ENCODE measurements at regions not wholly inside any gene's neighbourhood (a gene's known extent, or its start where the extent isn't known, plus 50 kb on each side); places are given as distances from the start of the nearest gene placed in this dataset.

DNA sequence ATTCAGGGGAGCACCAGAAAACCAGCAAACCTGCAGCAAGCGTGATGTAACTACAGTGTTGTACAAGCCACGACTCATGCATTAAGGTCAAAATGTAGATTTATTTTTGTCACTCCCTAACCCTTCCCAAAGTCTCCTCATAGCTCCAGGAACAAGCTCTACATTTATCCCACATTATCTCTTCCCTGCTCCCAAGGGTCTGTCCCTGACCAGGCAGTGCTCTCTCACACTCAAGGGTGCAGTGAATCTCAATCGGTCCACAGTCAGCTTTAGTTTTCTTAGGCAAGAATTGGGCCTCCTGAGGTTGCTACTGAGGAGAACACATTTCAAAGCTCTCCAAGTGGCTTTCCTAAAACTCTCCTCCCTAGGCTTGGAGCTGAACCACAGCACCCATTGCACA lies 219.4 kb downstream of the NHLRC3 start:
- TF ChIP-seq, protein P1, sequence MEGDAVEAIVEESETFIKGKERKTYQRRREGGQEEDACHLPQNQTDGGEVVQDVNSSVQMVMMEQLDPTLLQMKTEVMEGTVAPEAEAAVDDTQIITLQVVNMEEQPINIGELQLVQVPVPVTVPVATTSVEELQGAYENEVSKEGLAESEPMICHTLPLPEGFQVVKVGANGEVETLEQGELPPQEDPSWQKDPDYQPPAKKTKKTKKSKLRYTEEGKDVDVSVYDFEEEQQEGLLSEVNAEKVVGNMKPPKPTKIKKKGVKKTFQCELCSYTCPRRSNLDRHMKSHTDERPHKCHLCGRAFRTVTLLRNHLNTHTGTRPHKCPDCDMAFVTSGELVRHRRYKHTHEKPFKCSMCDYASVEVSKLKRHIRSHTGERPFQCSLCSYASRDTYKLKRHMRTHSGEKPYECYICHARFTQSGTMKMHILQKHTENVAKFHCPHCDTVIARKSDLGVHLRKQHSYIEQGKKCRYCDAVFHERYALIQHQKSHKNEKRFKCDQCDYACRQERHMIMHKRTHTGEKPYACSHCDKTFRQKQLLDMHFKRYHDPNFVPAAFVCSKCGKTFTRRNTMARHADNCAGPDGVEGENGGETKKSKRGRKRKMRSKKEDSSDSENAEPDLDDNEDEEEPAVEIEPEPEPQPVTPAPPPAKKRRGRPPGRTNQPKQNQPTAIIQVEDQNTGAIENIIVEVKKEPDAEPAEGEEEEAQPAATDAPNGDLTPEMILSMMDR (IDR thresholded peaks at IDR 0.05; ENCODE audit: low read depth, low read length, missing control alignments): no peak
- DNase-seq (ENCODE audit: low read depth): no peak
- H3K4me3 ChIP-seq (ENCODE audit: low read depth, low read length): no peak overlapping the region

DNA sequence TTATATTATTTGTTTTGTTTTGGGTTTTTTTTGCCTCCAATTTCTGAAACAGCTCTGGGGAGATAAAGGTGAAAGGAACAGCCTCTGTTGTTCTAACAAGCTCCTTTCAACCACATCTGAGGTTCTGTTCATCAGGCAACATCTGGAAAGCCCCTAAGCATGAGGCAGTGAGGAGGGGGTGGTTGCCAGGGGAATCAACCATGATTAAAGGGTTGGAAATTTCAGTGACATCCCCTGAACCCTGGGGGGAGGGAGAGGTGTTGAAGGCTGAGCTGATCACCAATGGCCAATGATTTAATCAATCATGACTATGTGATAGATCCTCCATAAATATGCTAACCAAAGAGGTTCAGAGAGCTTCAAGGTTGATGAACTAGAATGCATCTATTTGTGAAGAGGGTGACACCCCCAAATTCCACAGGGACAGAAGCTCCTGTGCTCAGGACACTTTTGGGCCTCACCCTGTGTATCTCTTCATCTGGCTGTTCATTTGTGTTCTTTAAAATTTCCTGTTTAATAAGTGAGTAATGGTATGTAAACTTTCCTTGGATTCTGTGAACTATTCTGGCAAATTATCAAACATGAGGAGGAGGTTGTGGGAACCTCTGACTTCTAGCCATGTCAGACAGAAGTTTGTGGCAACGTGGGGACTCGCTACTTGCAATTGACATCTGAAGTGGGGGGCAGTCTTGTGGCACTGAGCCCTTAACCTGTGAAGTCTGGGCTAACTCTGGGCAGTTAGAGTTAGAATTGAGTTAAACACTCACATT lies 221.3 kb downstream of the NHLRC3 start:
- no peak for DNase-seq (ENCODE audit: low read depth)
- TF ChIP-seq, protein P1 (IDR thresholded peaks at IDR 0.05; ENCODE audit: low read depth, low read length, missing control alignments): no peak
- no peak overlapping the region for H3K4me3 ChIP-seq (ENCODE audit: low read depth, low read length)

DNA sequence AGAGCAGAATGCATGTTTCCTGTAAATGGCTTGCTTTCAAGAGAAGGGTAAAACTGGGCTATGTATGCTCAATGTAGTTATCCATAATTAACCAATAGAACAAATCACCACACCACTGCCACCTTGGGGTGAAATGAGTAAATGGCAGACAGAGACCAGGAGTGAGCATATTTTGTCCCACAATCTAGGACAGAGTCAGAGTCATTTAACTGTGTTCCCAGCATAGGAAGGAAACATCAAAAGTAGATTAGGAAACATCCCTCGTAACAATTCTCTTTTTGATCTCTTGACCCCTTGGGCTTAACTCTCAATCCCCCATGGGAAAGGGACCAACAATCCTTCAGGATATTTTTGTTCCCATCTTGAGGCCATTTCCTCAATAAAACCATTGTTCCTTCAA lies 224.8 kb downstream of the NHLRC3 start:
- peak; percentile 22 for DNase-seq (ENCODE audit: low read depth)
- H3K4me3 ChIP-seq (ENCODE audit: low read depth, low read length): no peak overlapping the region
- TF ChIP-seq, protein P1 (IDR thresholded peaks at IDR 0.05; ENCODE audit: low read depth, low read length, missing control alignments): peak; percentile 71

DNA sequence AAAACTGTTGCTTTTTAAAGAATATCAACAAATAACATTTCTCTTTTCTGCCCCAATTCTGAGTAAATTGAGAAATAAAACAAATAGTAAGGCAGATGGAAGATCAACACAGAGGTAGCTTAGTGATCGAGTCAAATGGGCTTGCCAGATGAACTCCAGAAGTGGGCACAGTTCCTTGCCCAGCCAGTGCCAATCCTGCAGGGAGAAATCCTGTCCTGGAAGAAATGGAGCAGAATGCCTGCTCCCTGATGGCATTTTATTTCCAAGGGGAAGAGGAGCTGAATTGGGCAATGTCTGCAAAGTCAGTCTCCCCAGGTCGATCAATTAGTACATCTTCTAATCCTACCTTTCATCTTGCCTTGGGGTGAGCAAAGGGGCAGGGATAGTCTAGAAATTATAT lies 225.3 kb downstream of the NHLRC3 start:
- H3K4me3 ChIP-seq (ENCODE audit: low read depth, low read length): no peak overlapping the region
- TF ChIP-seq, protein P1 (IDR thresholded peaks at IDR 0.05; ENCODE audit: low read depth, low read length, missing control alignments): no peak
- no peak for DNase-seq (ENCODE audit: low read depth)

DNA sequence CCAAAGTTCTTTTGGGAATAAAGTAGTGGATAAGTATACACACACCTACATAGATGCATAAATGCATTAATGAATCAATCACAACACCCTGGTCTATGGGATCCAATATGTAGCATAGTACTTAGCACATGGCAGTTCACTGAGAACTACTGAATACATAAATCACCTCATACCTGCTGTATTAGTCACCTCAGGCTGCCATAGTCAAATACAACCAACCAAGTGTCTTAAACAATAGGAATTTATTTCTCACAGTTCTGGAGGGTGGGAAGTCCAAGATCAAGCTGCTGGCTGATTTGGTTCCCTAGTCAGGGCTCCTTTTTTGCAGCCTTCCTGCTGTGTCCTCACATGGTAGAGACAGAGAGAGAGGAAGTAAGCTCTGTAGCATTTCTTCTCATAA lies 228.2 kb downstream of the NHLRC3 start:
- H3K4me3 ChIP-seq (ENCODE audit: low read depth, low read length): no peak overlapping the region
- no peak for DNase-seq (ENCODE audit: low read depth)
- TF ChIP-seq, protein P1 (IDR thresholded peaks at IDR 0.05; ENCODE audit: low read depth, low read length, missing control alignments): no peak

DNA sequence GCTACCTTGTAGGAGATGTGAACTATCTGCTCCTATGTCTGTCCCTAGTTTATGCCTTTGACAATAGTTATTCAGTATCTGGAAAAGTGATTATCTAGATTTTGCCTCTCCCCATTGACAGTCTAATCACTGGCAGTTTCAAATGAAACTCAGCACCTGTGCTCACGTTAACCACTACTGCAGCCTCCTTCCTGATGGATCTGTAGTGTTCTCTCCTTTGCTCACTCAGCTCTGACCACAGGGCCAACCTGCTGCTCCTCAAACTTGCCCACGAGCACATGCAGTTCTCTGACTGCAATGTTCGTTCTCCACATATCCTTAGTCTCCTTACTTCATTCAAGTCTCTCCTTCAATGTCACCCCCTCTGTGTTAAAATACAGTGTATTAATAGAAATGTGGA lies 230.1 kb downstream of the NHLRC3 start:
- TF ChIP-seq, protein P1 (IDR thresholded peaks at IDR 0.05; ENCODE audit: low read depth, low read length, missing control alignments): no peak
- DNase-seq (ENCODE audit: low read depth): no peak
- no peak overlapping the region for H3K4me3 ChIP-seq (ENCODE audit: low read depth, low read length)

DNA sequence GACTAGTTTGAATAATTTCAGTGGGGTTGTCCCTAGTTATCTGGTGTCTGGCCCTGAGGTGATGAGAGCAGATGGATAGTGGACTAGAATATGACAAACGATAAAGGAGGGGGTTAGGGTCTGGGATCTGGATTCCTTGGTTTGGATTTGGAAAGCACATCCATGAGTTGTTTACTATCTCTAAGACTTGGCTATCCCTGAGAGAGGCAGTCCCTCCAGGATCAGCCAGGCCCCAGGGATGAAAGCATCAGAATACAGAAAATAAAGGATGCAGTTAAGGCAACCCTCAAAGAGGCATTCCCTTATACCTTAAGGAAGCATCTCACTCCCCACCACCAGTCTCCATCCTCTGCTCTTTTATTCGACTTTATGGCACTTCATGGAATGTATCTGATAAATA lies 230.7 kb downstream of the NHLRC3 start:
- no peak overlapping the region for H3K4me3 ChIP-seq (ENCODE audit: low read depth, low read length)
- no peak for DNase-seq (ENCODE audit: low read depth)
- TF ChIP-seq, protein P1 (IDR thresholded peaks at IDR 0.05; ENCODE audit: low read depth, low read length, missing control alignments): no peak

Measured in GM12864 (cell line).